OCI-LY3 (cell line): ENCODE measurements at regions not wholly inside any gene's neighbourhood (a gene's known extent, or its start where the extent isn't known, plus 50 kb on each side); places are given as distances from the start of the nearest gene placed in this dataset.

ENCODE experiments used
- EZH2phosphoT487 ChIP-seq: fragments of 200-600 bp; shearing (Covaris generic); IDR thresholded peaks from 2 replicates; pipeline ENCODE4 v1.6.1; 2018; ENCODE audit warnings: antibody characterized with exemption, mixed run types, low read depth
- TF ChIP-seq, protein P1 (sequence below): fragments of 200-600, 300-600 bp; sonication (generic); IDR thresholded peaks from 2 replicates; pipeline ENCODE4 v1.5.1; 2014; ENCODE audit warnings: antibody characterized with exemption, low read length, low read depth

DNA sequence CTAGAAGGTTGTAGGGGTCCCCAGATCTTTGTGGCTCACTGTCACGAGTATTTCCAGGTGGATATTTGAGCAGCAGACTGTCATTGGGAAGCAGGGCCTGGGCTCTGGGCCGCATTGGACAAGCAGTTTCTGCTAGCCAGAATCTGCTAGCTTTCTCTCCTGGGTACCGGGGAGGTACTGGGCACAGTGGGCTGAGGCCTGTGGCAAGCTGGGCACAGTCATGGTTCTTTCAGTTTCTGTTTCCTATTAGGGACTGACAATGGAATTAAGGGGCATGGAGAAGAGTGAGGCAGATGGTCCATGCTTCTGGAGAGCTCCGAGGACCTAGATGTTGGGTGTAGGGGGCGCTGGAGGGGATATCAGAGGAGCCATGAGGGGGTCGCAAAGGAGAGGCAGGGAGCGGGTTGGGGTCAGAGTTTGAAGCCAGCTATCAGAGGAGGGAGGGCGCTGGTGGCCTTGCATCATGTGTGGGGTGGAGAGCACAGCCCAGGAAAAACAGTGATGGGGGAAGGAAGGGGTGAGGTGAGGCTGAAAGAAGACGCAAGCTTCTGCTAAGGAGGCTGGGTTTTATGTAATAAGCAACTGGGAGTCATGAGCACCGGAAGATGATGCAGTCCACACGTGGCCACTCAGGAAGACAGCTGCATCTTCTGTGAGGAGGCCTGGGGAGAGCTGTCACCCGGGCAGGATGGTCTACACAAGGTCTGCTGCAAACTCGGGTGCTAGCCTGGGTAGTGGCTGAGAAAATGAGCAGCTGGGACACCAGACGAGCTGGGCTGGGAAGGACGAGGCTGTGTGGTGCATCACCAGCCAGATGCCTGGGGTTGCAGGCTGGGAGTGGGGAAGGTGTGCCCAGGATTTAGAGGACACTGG lies 72.7 kb downstream of the IER5 start:
- TF ChIP-seq, protein P1, sequence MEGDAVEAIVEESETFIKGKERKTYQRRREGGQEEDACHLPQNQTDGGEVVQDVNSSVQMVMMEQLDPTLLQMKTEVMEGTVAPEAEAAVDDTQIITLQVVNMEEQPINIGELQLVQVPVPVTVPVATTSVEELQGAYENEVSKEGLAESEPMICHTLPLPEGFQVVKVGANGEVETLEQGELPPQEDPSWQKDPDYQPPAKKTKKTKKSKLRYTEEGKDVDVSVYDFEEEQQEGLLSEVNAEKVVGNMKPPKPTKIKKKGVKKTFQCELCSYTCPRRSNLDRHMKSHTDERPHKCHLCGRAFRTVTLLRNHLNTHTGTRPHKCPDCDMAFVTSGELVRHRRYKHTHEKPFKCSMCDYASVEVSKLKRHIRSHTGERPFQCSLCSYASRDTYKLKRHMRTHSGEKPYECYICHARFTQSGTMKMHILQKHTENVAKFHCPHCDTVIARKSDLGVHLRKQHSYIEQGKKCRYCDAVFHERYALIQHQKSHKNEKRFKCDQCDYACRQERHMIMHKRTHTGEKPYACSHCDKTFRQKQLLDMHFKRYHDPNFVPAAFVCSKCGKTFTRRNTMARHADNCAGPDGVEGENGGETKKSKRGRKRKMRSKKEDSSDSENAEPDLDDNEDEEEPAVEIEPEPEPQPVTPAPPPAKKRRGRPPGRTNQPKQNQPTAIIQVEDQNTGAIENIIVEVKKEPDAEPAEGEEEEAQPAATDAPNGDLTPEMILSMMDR = no peak
- TF ChIP-seq EZH2phosphoT487 = no peak
